ENCODE measurements at regions not wholly inside any gene's neighbourhood (a gene's known extent, or its start where the extent isn't known, plus 50 kb on each side); places are given as distances from the start of the nearest gene placed in this dataset.

DNA sequence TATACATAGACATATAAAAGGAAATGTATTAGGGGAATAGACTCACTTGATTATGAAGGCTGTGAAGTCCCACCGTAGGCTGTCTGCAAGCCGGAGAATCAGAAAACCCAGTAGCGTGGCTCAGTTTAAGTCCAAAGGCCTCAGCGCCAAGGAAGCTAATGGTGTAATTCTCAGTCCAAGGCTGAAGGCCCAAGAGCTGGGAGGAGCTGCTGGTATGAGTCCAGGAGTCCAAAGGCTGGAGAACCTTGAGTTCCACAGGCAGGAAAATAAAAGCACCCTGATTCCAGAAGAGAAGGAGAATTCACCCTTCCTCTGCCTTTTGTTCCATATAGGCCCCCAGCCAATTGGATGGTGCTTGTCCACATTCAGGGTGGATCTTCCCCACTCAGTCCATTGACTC, 166.2 kb upstream of the TAC1 start:
- no peak for TF ChIP-seq CTCF (IDR thresholded peaks at IDR 0.05)
- no peak for TF ChIP-seq POLR2A (IDR thresholded peaks at IDR 0.05)
- TF ChIP-seq EP300 (IDR thresholded peaks at IDR 0.05), result no peak

All from gastroesophageal sphincter (tissue), 3 donors.